Adrenal gland (tissue), 9 donors: ENCODE measurements at regions not wholly inside any gene's neighbourhood (a gene's known extent, or its start where the extent isn't known, plus 50 kb on each side); places are given as distances from the start of the nearest gene placed in this dataset.
A peak's percentile ranks its signal among the peaks of the same experiment; 100 is the strongest.

ENCODE experiments used
- DNase-seq, 7 donors: peaks; one replicate each; pipeline ENCODE4 v3.0.0-alpha.2; 2019 to 2020
- H3K27ac ChIP-seq, 5 donors: fragments of 200-600 bp; sonication (generic) in 4 of 5; 1 replicate in 3 of 5; 2 replicates in 2 of 5; pipeline versions ENCODE4 v1.5.1 to v1.8.0; 2016 to 2020; ENCODE audit warnings: mild to moderate bottlenecking in 1 of 5
- H3K27me3 ChIP-seq: fragments of 200-600 bp; 2 replicates; pipeline ENCODE4 v1.8.0; 2021
- H3K36me3 ChIP-seq, 2 donors: fragments of 200-600 bp; replicated peaks in 1 of 2; 1 replicate in 1 of 2; 2 replicates in 1 of 2; pipeline versions ENCODE4 v1.5.1 to v1.8.0; 2018 to 2022
- H3K4me1 ChIP-seq, 2 donors: fragments of 200-600 bp; replicated peaks in 1 of 2; 1 replicate in 1 of 2; 2 replicates in 1 of 2; pipeline versions ENCODE4 v1.5.1 to v1.8.0; 2018 to 2021
- H3K4me3 ChIP-seq, 4 donors: fragments of 200-600 bp; sonication (generic) in 3 of 4; one replicate each; pipeline ENCODE4 v1.5.1; 2016 to 2018
- H3K9me3 ChIP-seq, 3 donors: fragments of 200-600 bp; sonication (generic) in 1 of 3; replicated peaks in 1 of 3; 1 replicate in 2 of 3; 2 replicates in 1 of 3; pipeline versions ENCODE4 v1.5.1 to v1.8.0; 2016 to 2021
- POLR2A ChIP-seq, 2 donors: fragments of 450-650 bp; IDR thresholded peaks; one replicate each; pipeline ENCODE4 v1.6.1; 2017; ENCODE audit warnings: antibody characterized with exemption in 2 of 2, mild to moderate bottlenecking in 2 of 2, moderate library complexity in 1 of 2
- WGBS, 4 donors: extraction: QIAGEN DNeasy Blood & Tissue Kit in 2 of 4; methylation state at CpG; one replicate each; pipeline versions ENCODE4 v1.1.5 to v1.1.7; 2013 to 2017; 5-methylcytosine and 5-hydroxymethylcytosine counted together
- intact Hi-C, 2 donors: fragments of 100-400 bp; cut with DNase I; formaldehyde crosslinking; loops; one replicate each; pipeline versions ENCODE4 v1.14.1 to v1.15.0; 2022 to 2023
- TF ChIP-seq, protein P1 (sequence below), 6 experiments: fragments of 450-650 bp in 4 of 6; fragments of 200-600 bp in 2 of 6; sonication (generic) in 1 of 6; IDR thresholded peaks; 1 replicate in 5 of 6; 2 replicates in 1 of 6; pipeline versions ENCODE4 v1.5.1 to v1.8.0; 2016 to 2021; ENCODE audit warnings: antibody characterized with exemption in 6 of 6, mild to moderate bottlenecking in 2 of 6, moderate library complexity in 1 of 6
- donor health status: healthy with polysubstance abuse.
- donor health status: Bipolar disorder and iron deficiency.
- donor health status: DM: yes; HTN: yes; CAD: no.
- donor health status: DM: no; HTN: no; CAD: no.
- donor health status: DM: no; HTN: no; CAD: no.

- TF ChIP-seq, protein P1, sequence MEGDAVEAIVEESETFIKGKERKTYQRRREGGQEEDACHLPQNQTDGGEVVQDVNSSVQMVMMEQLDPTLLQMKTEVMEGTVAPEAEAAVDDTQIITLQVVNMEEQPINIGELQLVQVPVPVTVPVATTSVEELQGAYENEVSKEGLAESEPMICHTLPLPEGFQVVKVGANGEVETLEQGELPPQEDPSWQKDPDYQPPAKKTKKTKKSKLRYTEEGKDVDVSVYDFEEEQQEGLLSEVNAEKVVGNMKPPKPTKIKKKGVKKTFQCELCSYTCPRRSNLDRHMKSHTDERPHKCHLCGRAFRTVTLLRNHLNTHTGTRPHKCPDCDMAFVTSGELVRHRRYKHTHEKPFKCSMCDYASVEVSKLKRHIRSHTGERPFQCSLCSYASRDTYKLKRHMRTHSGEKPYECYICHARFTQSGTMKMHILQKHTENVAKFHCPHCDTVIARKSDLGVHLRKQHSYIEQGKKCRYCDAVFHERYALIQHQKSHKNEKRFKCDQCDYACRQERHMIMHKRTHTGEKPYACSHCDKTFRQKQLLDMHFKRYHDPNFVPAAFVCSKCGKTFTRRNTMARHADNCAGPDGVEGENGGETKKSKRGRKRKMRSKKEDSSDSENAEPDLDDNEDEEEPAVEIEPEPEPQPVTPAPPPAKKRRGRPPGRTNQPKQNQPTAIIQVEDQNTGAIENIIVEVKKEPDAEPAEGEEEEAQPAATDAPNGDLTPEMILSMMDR (IDR thresholded peaks at IDR 0.05) = no peak
- no peak for TF ChIP-seq POLR2A (IDR thresholded peaks at IDR 0.05)
- Histone ChIP-seq H3K27me3 (no peaks in the 10 kb centered on the region), H3K36me3 (no peaks in the 10 kb centered on the region), H3K27ac (no peak overlapping the region), H3K9me3 (no peaks in the 10 kb centered on the region), H3K4me3 (no peak overlapping the region), H3K4me1 (no peaks in the 10 kb centered on the region)
- 50 to 96% (median 91%) methylated on average over 1 of the region's 1 CpG for WGBS, 4 donors
- intact Hi-C loops = no loop called here
- no peak for DNase-seq
Measured at GRCh38 chr3:72017311-72017710, 232.4 kb upstream of the PROK2 start.

- no peaks in the 10 kb centered on the region for H3K9me3 ChIP-seq
- no peak overlapping the region for H3K27ac ChIP-seq
- intact Hi-C loops = no loop called here
- H3K4me3 ChIP-seq = no peak overlapping the region
- no peaks in the 10 kb centered on the region for H3K27me3 ChIP-seq
- no peak for DNase-seq
- 87 to 94% (median 89%) methylated on average over 6 of the region's 6 CpGs for WGBS, 4 donors
- TF ChIP-seq, protein P1 (IDR thresholded peaks at IDR 0.05) = no peak
- TF ChIP-seq POLR2A (IDR thresholded peaks at IDR 0.05) = no peak
- H3K36me3 ChIP-seq = no peaks in the 10 kb centered on the region
- no peaks in the 10 kb centered on the region for H3K4me1 ChIP-seq
Measured at GRCh38 chr3:72015463-72015862, 230.5 kb upstream of the PROK2 start.

DNA sequence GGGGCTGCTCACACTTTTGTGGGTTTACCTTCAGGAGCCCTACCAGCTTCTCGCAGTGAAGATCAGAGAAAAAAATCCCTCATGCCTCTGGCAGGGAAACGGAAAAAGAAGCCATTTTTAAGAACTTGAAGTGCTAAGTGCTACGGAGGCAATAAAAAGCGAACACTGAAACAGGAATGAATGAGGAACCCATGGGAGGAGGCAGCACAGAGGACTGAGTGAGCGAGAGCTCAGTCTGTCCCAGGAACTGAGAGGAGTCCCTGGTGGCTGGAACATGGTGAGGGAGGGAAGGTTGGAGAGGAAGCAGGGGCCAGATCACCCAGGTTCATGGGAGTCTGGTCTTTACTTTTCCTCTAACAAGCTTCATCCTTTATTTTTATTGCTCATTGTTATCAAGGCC lies 228.1 kb upstream of the PROK2 start:
- TF ChIP-seq, protein P1 (IDR thresholded peaks at IDR 0.05) = no peak
- TF ChIP-seq POLR2A (IDR thresholded peaks at IDR 0.05) = no peak
- Histone ChIP-seq H3K36me3 (no peaks in the 10 kb centered on the region), H3K4me3 (no peak overlapping the region), H3K27me3 (no peaks in the 10 kb centered on the region), H3K9me3 (no peaks in the 10 kb centered on the region), H3K27ac (no peak overlapping the region), H3K4me1 (no peaks in the 10 kb centered on the region)
- WGBS, 4 donors = 75 to 86% (median 85%) methylated on average over 5 of the region's 5 CpGs
- intact Hi-C loops = no loop called here
- DNase-seq = peak in 1 of 7 donors; percentile 10

DNA sequence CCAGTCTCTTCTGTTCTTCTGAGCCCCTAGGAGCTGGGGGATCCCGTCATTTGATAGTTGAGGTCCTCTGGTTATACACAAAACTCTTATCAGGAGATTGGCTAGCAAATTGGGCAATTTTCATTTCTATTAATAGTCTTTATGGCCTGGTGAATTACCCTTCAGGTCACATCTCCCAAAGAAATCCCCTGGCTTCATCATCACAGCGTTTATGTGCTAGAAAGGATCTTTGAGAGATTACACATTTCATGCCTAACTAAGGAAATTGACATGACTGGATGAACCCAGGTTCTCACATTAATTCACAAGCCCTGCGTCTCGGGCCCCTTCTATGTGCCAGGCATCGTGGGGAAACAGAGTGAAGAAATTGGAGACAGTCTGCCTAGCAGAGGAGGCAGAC lies 227.4 kb upstream of the PROK2 start:
- Histone ChIP-seq H3K4me1 (no peaks in the 10 kb centered on the region), H3K9me3 (no peaks in the 10 kb centered on the region), H3K27ac (no peak overlapping the region), H3K27me3 (no peaks in the 10 kb centered on the region), H3K4me3 (no peak overlapping the region), H3K36me3 (no peaks in the 10 kb centered on the region)
- DNase-seq = no peak
- TF ChIP-seq, protein P1 (IDR thresholded peaks at IDR 0.05) = no peak
- 83 to 88% (median 87%) methylated on average over 5 of the region's 5 CpGs for WGBS, 4 donors
- intact Hi-C loops = no loop called here
